ENCODE measurements at regions not wholly inside any gene's neighbourhood (a gene's known extent, or its start where the extent isn't known, plus 50 kb on each side); places are given as distances from the start of the nearest gene placed in this dataset.

- no peak for TF ChIP-seq JUND (IDR thresholded peaks at IDR 0.05)
- TF ChIP-seq, protein P1, sequence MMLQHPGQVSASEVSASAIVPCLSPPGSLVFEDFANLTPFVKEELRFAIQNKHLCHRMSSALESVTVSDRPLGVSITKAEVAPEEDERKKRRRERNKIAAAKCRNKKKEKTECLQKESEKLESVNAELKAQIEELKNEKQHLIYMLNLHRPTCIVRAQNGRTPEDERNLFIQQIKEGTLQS (IDR thresholded peaks at IDR 0.05) = no peak
- TF ChIP-seq CTCF (IDR thresholded peaks at IDR 0.05; ENCODE audit: low read depth, low read length, missing input control) = no peak
- TF ChIP-seq SP1 (IDR thresholded peaks at IDR 0.05) = no peak
- TF ChIP-seq REST (IDR thresholded peaks at IDR 0.05) = no peak
- no peak for TF ChIP-seq TAF1 (conservative IDR thresholded peaks at IDR 0.05)
- no peak for TF ChIP-seq HNF4A (conservative IDR thresholded peaks at IDR 0.05)
- TF ChIP-seq YY1 (IDR thresholded peaks at IDR 0.05) = no peak
- TF ChIP-seq, protein P2, sequence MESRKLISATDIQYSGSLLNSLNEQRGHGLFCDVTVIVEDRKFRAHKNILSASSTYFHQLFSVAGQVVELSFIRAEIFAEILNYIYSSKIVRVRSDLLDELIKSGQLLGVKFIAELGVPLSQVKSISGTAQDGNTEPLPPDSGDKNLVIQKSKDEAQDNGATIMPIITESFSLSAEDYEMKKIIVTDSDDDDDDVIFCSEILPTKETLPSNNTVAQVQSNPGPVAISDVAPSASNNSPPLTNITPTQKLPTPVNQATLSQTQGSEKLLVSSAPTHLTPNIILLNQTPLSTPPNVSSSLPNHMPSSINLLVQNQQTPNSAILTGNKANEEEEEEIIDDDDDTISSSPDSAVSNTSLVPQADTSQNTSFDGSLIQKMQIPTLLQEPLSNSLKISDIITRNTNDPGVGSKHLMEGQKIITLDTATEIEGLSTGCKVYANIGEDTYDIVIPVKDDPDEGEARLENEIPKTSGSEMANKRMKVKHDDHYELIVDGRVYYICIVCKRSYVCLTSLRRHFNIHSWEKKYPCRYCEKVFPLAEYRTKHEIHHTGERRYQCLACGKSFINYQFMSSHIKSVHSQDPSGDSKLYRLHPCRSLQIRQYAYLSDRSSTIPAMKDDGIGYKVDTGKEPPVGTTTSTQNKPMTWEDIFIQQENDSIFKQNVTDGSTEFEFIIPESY (IDR thresholded peaks at IDR 0.05) = no peak
- no peak for TF ChIP-seq RAD21 (IDR thresholded peaks at IDR 0.05)
- no peak for TF ChIP-seq GABPA (IDR thresholded peaks at IDR 0.05 in 1 of 2, conservative IDR thresholded peaks at IDR 0.05 in 1 of 2)
- TF ChIP-seq FOXA2 (IDR thresholded peaks at IDR 0.05) = no peak
- TF ChIP-seq EGR1 (IDR thresholded peaks at IDR 0.05; ENCODE audit: low read depth in 2 of 2) = no peak
- no peak for TF ChIP-seq RXRA (IDR thresholded peaks at IDR 0.05)
- TF ChIP-seq MAX (IDR thresholded peaks at IDR 0.05) = no peak
- no peak for TF ChIP-seq FOXA1 (IDR thresholded peaks at IDR 0.05)
- TF ChIP-seq HNF4G (IDR thresholded peaks at IDR 0.05) = no peak
- no peak for TF ChIP-seq NR2F2 (IDR thresholded peaks at IDR 0.05)
- 76% methylated on average over 6 of the region's 6 CpGs for WGBS
- DNase-seq (ENCODE audit: low spot score) = no peak
- Histone ChIP-seq H3K9ac (ENCODE audit: low read depth in 1 of 2, low read length in 2 of 2) (no peak overlapping the region), H3K27ac (ENCODE audit: low read depth in 1 of 2, low read length in 2 of 2) (no peak overlapping the region), H3K9me3 (ENCODE audit: control insufficient read depth in 4 of 4, low read length in 3 of 4) (no peaks in the 10 kb centered on the region), H3K4me3 (ENCODE audit: low read depth in 1 of 3, low read length in 3 of 3) (no peak overlapping the region), H3K36me3 (ENCODE audit: control insufficient read depth in 4 of 4, insufficient read depth in 3 of 4, low read depth in 1 of 4, low read length in 3 of 4) (no peaks in the 10 kb centered on the region), H3K4me1 (ENCODE audit: control insufficient read depth in 4 of 4, insufficient read depth in 4 of 4, low read length in 3 of 4) (no peaks in the 10 kb centered on the region), H3K27me3 (ENCODE audit: control insufficient read depth in 4 of 4, insufficient read depth in 4 of 4, low read length in 3 of 4) (peaks cover 0 to 4% (median 0%) of the 10 kb centered on the region in 4 donors)
Measured at GRCh38 chr10:29181936-29182335, 106.9 kb upstream of the LYZL1 start.
